NT2/D1 (cell line): ENCODE measurements at regions not wholly inside any gene's neighbourhood (a gene's known extent, or its start where the extent isn't known, plus 50 kb on each side); places are given as distances from the start of the nearest gene placed in this dataset.
"Not testable (repeated sequence)": the region's sequence is repeated elsewhere in the genome, so short reads cannot be mapped to it uniquely, and the experiment has no call there.

Experiments used
- DNase-seq: peaks from one replicate; pipeline ENCODE4 v3.0.0-alpha.2; 2011; ENCODE audit warnings: low read depth, low spot score
- H3K27me3 ChIP-seq: 2 replicates; pipeline ENCODE4 v1.6.0; 2011; ENCODE audit warnings: mild to moderate bottlenecking; ENCODE audit not compliant: insufficient read length, insufficient read depth
- H3K36me3 ChIP-seq: 2 replicates; pipeline ENCODE4 v1.6.1; 2011; ENCODE audit warnings: mild to moderate bottlenecking, low read length, mixed read lengths; ENCODE audit not compliant: insufficient read depth, insufficient read length
- H3K4me1 ChIP-seq: 2 replicates; pipeline ENCODE4 v1.5.1; 2011; ENCODE audit not compliant: insufficient read depth, insufficient read length
- H3K4me3 ChIP-seq: 2 replicates; pipeline ENCODE4 v1.5.1; 2011; ENCODE audit warnings: low read depth; ENCODE audit not compliant: insufficient read length
- H3K9ac ChIP-seq: 2 replicates; pipeline ENCODE4 v1.6.0; 2011; ENCODE audit warnings: low read depth; ENCODE audit not compliant: insufficient read length
- H3K9me3 ChIP-seq: 2 replicates; pipeline ENCODE4 v1.5.1; 2011; ENCODE audit warnings: mild to moderate bottlenecking, low read length; ENCODE audit not compliant: insufficient read depth
- SUZ12 ChIP-seq: IDR thresholded peaks from 2 replicates; pipeline ENCODE4 v1.6.1; 2011; ENCODE audit not compliant: insufficient read length, insufficient read depth; ENCODE audit errors: extremely low read depth
- YY1 ChIP-seq: IDR thresholded peaks from 2 replicates; pipeline ENCODE4 v1.6.1; 2011; ENCODE audit not compliant: insufficient read length, insufficient read depth
- ZNF274 ChIP-seq: IDR thresholded peaks from 2 replicates; pipeline ENCODE4 v1.6.1; 2011; ENCODE audit warnings: mild to moderate bottlenecking, low read depth, low read length

DNA sequence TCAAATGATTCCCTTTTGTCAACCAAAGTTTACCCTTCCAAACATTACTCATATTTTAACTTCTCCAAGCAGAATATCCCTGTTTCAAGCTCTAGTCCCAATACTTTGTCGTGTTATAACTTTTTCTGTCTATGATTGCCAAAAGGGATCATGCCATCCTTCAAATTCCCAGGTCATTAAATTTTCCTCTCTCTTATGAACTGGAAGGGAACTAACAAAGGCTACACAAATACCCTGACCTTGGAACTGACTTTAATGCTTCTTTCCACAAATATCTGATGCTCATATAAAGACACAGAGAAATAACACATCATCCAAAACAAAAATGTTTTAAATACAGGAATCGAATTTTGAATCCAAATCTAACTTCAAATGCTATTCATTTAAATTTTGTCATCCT is 1352.7 kb downstream of the CDH11 start:
- Histone ChIP-seq H3K4me1 (no peaks in the 10 kb centered on the region), H3K9me3 (no peaks in the 10 kb centered on the region), H3K36me3 (no peaks in the 10 kb centered on the region), H3K9ac (no peak overlapping the region), H3K27me3 (no peaks in the 10 kb centered on the region), H3K4me3 (no peak overlapping the region)
- no peak for DNase-seq
- TF ChIP-seq SUZ12 (no peak), ZNF274 (no peak), YY1 (no peak)

DNA sequence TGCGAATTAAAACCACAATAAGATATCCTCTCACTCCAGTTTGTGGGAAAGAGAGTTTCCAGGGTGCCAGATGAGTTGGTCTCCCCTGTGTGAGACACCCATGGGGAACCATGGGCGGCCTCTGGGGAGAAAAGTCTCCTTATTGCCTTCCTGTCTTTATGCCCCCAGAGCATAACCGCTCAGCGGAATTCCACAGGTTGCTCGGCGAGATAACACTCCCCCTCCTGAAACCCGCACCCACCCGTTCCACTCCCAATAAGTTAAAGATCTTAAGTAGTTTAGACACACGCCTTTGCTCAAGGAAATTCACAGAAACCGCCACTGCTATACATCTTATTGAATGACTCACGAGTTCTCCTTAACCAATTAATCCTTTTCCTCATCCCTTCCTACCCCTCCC is 1361.6 kb downstream of the CDH11 start:
- H3K9ac ChIP-seq, H3K4me3 ChIP-seq, H3K27me3 ChIP-seq, H3K9me3 ChIP-seq, H3K4me1 ChIP-seq, DNase-seq, H3K36me3 ChIP-seq: not testable (repeated sequence)

DNA sequence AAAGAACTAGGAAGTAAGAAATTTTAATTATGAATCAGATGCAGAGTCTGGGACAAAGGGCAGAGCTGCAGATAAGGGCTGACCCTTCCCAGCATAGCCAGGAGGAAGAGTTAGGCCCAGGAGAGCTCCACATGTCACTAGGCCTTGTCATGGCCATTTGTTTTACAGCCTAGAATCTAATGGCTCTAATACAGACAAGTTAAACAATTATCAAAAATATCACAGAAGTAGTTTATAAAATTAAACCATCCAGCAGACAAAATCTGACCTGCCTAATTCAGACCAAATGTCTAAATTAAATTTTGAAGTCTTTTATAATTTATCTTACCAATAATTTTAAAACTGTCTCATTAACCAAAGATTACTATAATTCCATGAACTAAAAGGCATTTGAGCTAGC is 1369.5 kb downstream of the CDH11 start:
- no peaks in the 10 kb centered on the region for H3K9me3 ChIP-seq
- no peaks in the 10 kb centered on the region for H3K27me3 ChIP-seq
- TF ChIP-seq YY1 (no peak), ZNF274 (no peak), SUZ12 (no peak)
- H3K36me3 ChIP-seq: no peaks in the 10 kb centered on the region
- no peak overlapping the region for H3K9ac ChIP-seq
- no peaks in the 10 kb centered on the region for H3K4me1 ChIP-seq
- no peak for DNase-seq
- no peak overlapping the region for H3K4me3 ChIP-seq

DNA sequence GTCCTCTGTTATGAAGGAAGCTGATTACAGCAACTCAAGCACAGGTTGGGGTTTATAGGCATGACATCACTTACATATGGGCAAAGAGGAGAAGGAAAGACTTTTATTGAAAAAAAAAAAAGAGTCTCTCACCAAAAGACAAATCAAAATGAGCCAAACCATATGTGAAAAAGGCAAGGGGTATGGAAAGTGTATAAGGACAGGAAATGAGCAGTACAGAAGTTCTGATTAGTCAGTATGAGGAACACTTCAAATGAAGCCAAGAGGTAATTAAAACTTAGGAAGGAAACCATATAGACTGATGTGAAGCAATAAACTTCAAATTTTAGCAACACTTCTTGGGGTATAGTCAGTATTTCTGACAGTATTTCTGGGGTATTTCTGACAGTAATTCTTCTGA is 1372.6 kb downstream of the CDH11 start:
- no peaks in the 10 kb centered on the region for H3K9me3 ChIP-seq
- H3K4me1 ChIP-seq: no peaks in the 10 kb centered on the region
- no peak overlapping the region for H3K4me3 ChIP-seq
- H3K9ac ChIP-seq: no peak overlapping the region
- no peaks in the 10 kb centered on the region for H3K36me3 ChIP-seq
- DNase-seq: no peak
- no peak for TF ChIP-seq ZNF274
- no peak for TF ChIP-seq YY1
- no peak for TF ChIP-seq SUZ12
- no peaks in the 10 kb centered on the region for H3K27me3 ChIP-seq

- no peak for DNase-seq
- Histone ChIP-seq H3K36me3 (no peaks in the 10 kb centered on the region), H3K9ac (no peak overlapping the region), H3K4me1 (no peaks in the 10 kb centered on the region), H3K27me3 (no peaks in the 10 kb centered on the region), H3K4me3 (no peak overlapping the region), H3K9me3 (no peaks in the 10 kb centered on the region)
- TF ChIP-seq YY1: no peak
- no peak for TF ChIP-seq ZNF274
- no peak for TF ChIP-seq SUZ12
These were observed 1376.4 kb downstream of the CDH11 start for GRCh38 chr16:63745456-63745855.

- Histone ChIP-seq H3K4me1 (no peaks in the 10 kb centered on the region), H3K9me3 (no peaks in the 10 kb centered on the region), H3K4me3 (no peak overlapping the region), H3K36me3 (no peaks in the 10 kb centered on the region), H3K27me3 (no peaks in the 10 kb centered on the region), H3K9ac (no peak overlapping the region)
- no peak for DNase-seq
- TF ChIP-seq ZNF274: no peak
- no peak for TF ChIP-seq SUZ12
- no peak for TF ChIP-seq YY1
These were observed 1377.6 kb downstream of the CDH11 start for GRCh38 chr16:63744077-63744874.

DNA sequence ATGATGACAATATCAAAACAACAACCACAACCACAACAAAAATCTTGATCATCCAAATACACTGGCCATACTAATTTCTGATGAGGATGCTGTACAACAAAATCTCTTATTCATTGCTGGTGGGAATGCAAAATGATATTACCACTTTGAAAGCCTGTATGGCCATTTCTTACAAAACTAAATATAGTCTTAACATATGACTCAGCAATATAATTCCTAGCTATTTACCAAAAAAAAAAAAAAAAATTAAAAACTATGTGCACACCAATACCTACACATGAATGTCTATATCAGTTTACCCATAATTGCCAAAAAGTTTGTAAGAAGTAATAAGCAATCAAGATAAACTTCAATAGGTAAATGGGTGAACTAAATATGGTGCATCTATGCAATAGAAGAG is 1379.7 kb downstream of the CDH11 start:
- no peaks in the 10 kb centered on the region for H3K36me3 ChIP-seq
- TF ChIP-seq SUZ12: no peak
- TF ChIP-seq ZNF274: no peak
- TF ChIP-seq YY1: no peak
- no peaks in the 10 kb centered on the region for H3K4me1 ChIP-seq
- no peaks in the 10 kb centered on the region for H3K27me3 ChIP-seq
- no peak overlapping the region for H3K4me3 ChIP-seq
- no peak overlapping the region for H3K9ac ChIP-seq
- H3K9me3 ChIP-seq: no peaks in the 10 kb centered on the region
- DNase-seq: no peak

DNA sequence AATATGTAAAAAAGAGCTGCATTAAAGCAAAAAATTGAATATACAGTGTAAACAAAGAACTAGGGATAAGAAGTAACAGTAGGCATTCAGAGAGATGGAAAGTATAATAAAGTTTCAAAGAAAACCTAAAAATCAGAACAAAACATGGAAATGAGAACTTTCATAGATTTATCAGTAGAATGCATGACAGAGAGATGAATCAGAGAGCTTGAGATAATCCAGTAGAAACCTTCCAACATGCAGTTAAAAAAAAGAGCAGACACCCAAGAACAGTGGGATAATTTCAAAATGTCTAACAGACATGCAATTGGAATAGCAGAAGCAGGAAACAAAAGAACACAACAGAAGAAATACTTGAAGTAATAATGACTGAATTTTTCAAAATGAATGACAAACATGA is 1384.2 kb downstream of the CDH11 start:
- Histone ChIP-seq H3K36me3 (no peaks in the 10 kb centered on the region), H3K4me3 (no peak overlapping the region), H3K9me3 (no peaks in the 10 kb centered on the region), H3K4me1 (no peaks in the 10 kb centered on the region), H3K9ac (no peak overlapping the region), H3K27me3 (no peaks in the 10 kb centered on the region)
- no peak for DNase-seq
- TF ChIP-seq SUZ12 (no peak), ZNF274 (no peak), YY1 (no peak)
